GM06990 (cell line): ENCODE measurements at regions not wholly inside any gene's neighbourhood (a gene's known extent, or its start where the extent isn't known, plus 50 kb on each side); places are given as distances from the start of the nearest gene placed in this dataset.

Experiments used
- DNase-seq: peaks from one replicate; pipeline ENCODE4 v3.0.0-alpha.2; 2011; ENCODE audit not compliant: insufficient read length; ENCODE audit errors: extremely low read depth
- H3K27me3 ChIP-seq: replicated peaks from 2 replicates; pipeline ENCODE4 v1.6.0; 2011; ENCODE audit warnings: low read length; ENCODE audit not compliant: control insufficient read depth, insufficient read depth
- H3K36me3 ChIP-seq: 2 replicates; pipeline ENCODE4 v1.5.1; 2011; ENCODE audit warnings: low read length; ENCODE audit not compliant: control insufficient read depth, insufficient read depth
- H3K4me3 ChIP-seq: replicated peaks from 2 replicates; pipeline ENCODE4 v1.5.1; 2011; ENCODE audit warnings: low read depth, mild to moderate bottlenecking, control low read depth, low read length
- CTCF ChIP-seq: IDR thresholded peaks from 2 replicates; pipeline ENCODE4 v1.5.1; 2011; ENCODE audit warnings: low read length, control low read depth, mild to moderate bottlenecking, inconsistent platforms; ENCODE audit not compliant: insufficient read depth, poor library complexity, severe bottlenecking

GRCh38 chr18:27778925-27779324, 398.0 kb downstream of the CDH2 start:
- no peak for DNase-seq
- Histone ChIP-seq H3K4me3 (no peak overlapping the region), H3K36me3 (no peaks in the 10 kb centered on the region), H3K27me3 (no peaks in the 10 kb centered on the region)
- no peak for TF ChIP-seq CTCF

GRCh38 chr18:27778441-27778840, 398.5 kb downstream of the CDH2 start:
- no peaks in the 10 kb centered on the region for H3K27me3 ChIP-seq
- TF ChIP-seq CTCF = peak; percentile 27
- H3K36me3 ChIP-seq = no peaks in the 10 kb centered on the region
- DNase-seq = no peak
- no peak overlapping the region for H3K4me3 ChIP-seq

- no peak for DNase-seq
- H3K36me3 ChIP-seq = no peaks in the 10 kb centered on the region
- H3K4me3 ChIP-seq = no peak overlapping the region
- no peaks in the 10 kb centered on the region for H3K27me3 ChIP-seq
- TF ChIP-seq CTCF = no peak
Measured at GRCh38 chr18:27772081-27772480, 404.8 kb downstream of the CDH2 start.

- DNase-seq = no peak
- Histone ChIP-seq H3K36me3 (no peaks in the 10 kb centered on the region), H3K4me3 (no peak overlapping the region), H3K27me3 (no peaks in the 10 kb centered on the region)
- no peak for TF ChIP-seq CTCF
Measured at GRCh38 chr18:27771571-27771970, 405.4 kb downstream of the CDH2 start.

- Histone ChIP-seq H3K4me3 (no peak overlapping the region), H3K36me3 (no peaks in the 10 kb centered on the region), H3K27me3 (no peaks in the 10 kb centered on the region)
- DNase-seq = no peak
- TF ChIP-seq CTCF = no peak
Measured at GRCh38 chr18:27769152-27769551, 407.8 kb downstream of the CDH2 start.

GRCh38 chr18:27763936-27764335, 413.0 kb downstream of the CDH2 start:
- Histone ChIP-seq H3K36me3 (no peaks in the 10 kb centered on the region), H3K27me3 (no peaks in the 10 kb centered on the region), H3K4me3 (no peak overlapping the region)
- DNase-seq = no peak
- TF ChIP-seq CTCF = no peak
